ENCODE measurements at regions not wholly inside any gene's neighbourhood (a gene's known extent, or its start where the extent isn't known, plus 50 kb on each side); places are given as distances from the start of the nearest gene placed in this dataset.

DNA sequence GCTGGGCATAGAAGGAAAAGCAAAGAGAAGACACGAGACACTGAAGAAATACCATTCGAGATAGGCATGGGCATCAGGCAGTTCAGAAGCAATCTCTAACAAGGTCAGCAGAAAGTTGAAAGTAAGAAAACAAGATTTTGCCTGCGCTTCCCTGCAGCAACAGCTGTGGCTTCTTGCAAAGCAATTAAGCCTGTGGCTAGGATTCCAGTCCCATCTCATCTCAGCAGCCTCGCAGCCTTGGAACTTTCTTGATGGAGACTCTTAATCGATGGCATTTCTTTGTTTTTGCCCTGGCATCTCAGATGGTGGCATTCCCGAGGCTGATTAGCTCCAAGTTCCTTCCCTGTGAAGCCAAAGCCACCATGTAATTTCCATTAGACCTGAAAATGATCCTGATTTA is 64.6 kb upstream of the SPAG17 start:
- DNase-seq (ENCODE audit: low spot score), result no peak

- DNase-seq (ENCODE audit: low spot score), result peak; percentile 8
These were observed 62.6 kb upstream of the SPAG17 start for GRCh38 chr1:118247593-118247992.

DNA sequence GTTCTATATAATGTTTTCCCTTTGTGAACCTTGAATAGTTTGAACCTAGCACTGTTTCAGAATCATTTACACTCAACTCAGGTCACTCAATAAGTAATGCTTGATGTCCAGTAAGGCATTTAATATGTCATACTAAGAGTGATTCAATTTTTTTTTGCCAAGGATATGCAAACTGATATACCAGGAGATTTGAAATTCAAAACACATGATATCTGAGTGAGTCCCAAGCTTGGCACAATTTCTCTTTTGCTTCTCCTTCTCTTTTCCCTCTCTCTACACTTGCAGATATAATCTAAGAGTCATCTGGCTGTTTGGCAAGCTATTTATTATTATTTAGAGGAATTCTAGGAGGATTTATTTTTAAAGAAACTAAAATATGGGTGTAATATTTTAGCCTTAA is 61.6 kb upstream of the SPAG17 start:
- DNase-seq (ENCODE audit: low spot score), result no peak

- no peak for DNase-seq (ENCODE audit: low spot score)
These were observed 59.2 kb upstream of the SPAG17 start for GRCh38 chr1:118244194-118244593.

DNA sequence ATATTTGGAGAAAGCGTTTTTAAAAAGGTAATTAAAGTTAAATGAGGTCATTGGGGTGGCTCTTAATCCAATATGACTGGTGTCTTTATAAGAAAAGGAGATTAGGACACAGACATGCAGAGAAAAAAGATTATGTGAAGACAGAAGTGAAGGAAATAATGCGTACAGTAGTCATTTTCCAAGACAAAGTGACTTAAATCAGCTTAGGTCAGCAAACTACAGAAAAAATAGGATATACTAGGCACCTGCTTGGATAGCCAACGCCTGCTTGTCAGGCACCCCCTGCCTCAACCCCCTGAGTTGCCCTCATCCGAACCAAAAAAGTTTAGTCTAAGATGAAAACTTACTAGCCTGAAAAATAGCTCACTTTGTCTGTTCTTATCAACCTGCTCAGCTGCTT is 58.2 kb upstream of the SPAG17 start:
- DNase-seq (ENCODE audit: low spot score), result no peak

All from umbilical cord (tissue), 1 donor.